CD14-positive monocyte (primary cell): ENCODE measurements at regions not wholly inside any gene's neighbourhood (a gene's known extent, or its start where the extent isn't known, plus 50 kb on each side); places are given as distances from the start of the nearest gene placed in this dataset.

Experiments
- DNase-seq, 3 donors: peaks; one replicate each; pipeline ENCODE4 v3.0.0-alpha.2; 2011 to 2022
- H2AFZ ChIP-seq: 2 replicates; pipeline ENCODE4 v1.6.0; 2012; ENCODE audit warnings: mild to moderate bottlenecking, low read depth, low read length, inconsistent platforms; ENCODE audit not compliant: insufficient read depth, poor library complexity, severe bottlenecking
- H3K27ac ChIP-seq, 2 donors: 1 replicate in 1 of 2; 2 replicates in 1 of 2; pipeline ENCODE4 v1.5.1; 2012 to 2013; ENCODE audit warnings: low read length in 2 of 2, control low read depth in 1 of 2, inconsistent platforms in 1 of 2, low read depth in 1 of 2, mild to moderate bottlenecking in 1 of 2
- H3K27me3 ChIP-seq, 2 donors: one replicate each; pipeline versions ENCODE4 v1.6.0 to v1.6.1; 2011 to 2013; ENCODE audit warnings: low read length in 2 of 2; ENCODE audit not compliant: control insufficient read depth in 2 of 2, insufficient read depth in 2 of 2
- H3K36me3 ChIP-seq, 2 donors: replicated peaks in 1 of 2; 1 replicate in 1 of 2; 2 replicates in 1 of 2; pipeline versions ENCODE4 v1.5.1 to v1.6.1; 2012 to 2013; ENCODE audit warnings: low read length in 2 of 2, control low read depth in 1 of 2, inconsistent platforms in 1 of 2, mild to moderate bottlenecking in 1 of 2; ENCODE audit not compliant: insufficient read depth in 2 of 2, control insufficient read depth in 1 of 2
- H3K4me1 ChIP-seq, 2 donors: 1 replicate in 1 of 2; 2 replicates in 1 of 2; pipeline versions ENCODE4 v1.5.1 to v1.6.1; 2012 to 2013; ENCODE audit warnings: low read length in 2 of 2, control low read depth in 1 of 2, inconsistent platforms in 1 of 2, mild to moderate bottlenecking in 1 of 2, moderate library complexity in 1 of 2; ENCODE audit not compliant: insufficient read depth in 2 of 2, control insufficient read depth in 1 of 2
- H3K4me2 ChIP-seq: replicated peaks from 2 replicates; pipeline ENCODE3; 2012; ENCODE audit warnings: low read length, moderate library complexity, mild to moderate bottlenecking; ENCODE audit not compliant: poor library complexity, severe bottlenecking; ENCODE audit errors: extremely low read depth
- H3K4me3 ChIP-seq, 3 experiments: fragments of 200-600 bp in 1 of 3; sonication (generic) in 1 of 3; replicated peaks in 1 of 3; 1 replicate in 2 of 3; 2 replicates in 1 of 3; pipeline ENCODE4 v1.5.1; 2011 to 2013; ENCODE audit warnings: low read length in 3 of 3, mild to moderate bottlenecking in 3 of 3, control low read depth in 2 of 3, low read depth in 2 of 3, inconsistent platforms in 1 of 3, moderate library complexity in 1 of 3
- H3K79me2 ChIP-seq: 2 replicates; pipeline ENCODE4 v1.6.0; 2012; ENCODE audit warnings: mild to moderate bottlenecking, control low read depth, inconsistent platforms, low read length, moderate library complexity; ENCODE audit not compliant: insufficient read depth
- H3K9ac ChIP-seq: 2 replicates; pipeline ENCODE4 v1.6.0; 2017; ENCODE audit warnings: low read length, mild to moderate bottlenecking; ENCODE audit not compliant: insufficient read depth, poor library complexity, severe bottlenecking
- H3K9me3 ChIP-seq, 2 donors: replicated peaks in 1 of 2; 1 replicate in 1 of 2; 2 replicates in 1 of 2; pipeline versions ENCODE4 v1.5.1 to v1.6.1; 2012 to 2013; ENCODE audit warnings: low read length in 2 of 2, control low read depth in 1 of 2; ENCODE audit not compliant: control insufficient read depth in 1 of 2, insufficient read depth in 1 of 2
- H4K20me1 ChIP-seq: 2 replicates; pipeline ENCODE4 v1.6.0; 2012; ENCODE audit warnings: mild to moderate bottlenecking, low read length, control low read depth, moderate library complexity; ENCODE audit not compliant: insufficient read depth
- H3K27ac Mint-ChIP-seq, 7 donors: one replicate each; pipeline ENCODE4 v1.8.0; 2020; ENCODE audit warnings: mild to moderate bottlenecking in 7 of 7, mixed read lengths in 7 of 7, moderate library complexity in 6 of 7, inconsistent platforms in 2 of 7
- H3K27me3 Mint-ChIP-seq, 3 donors: one replicate each; pipeline ENCODE4 v1.8.0; 2021 to 2022; ENCODE audit warnings: low read depth in 3 of 3, mild to moderate bottlenecking in 3 of 3, mixed read lengths in 3 of 3, moderate library complexity in 3 of 3, inconsistent platforms in 1 of 3
- H3K36me3 Mint-ChIP-seq, 2 donors: one replicate each; pipeline ENCODE4 v1.8.0; 2020; ENCODE audit warnings: mixed read lengths in 2 of 2, inconsistent platforms in 1 of 2, mild to moderate bottlenecking in 1 of 2
- H3K4me1 Mint-ChIP-seq: one replicate; pipeline ENCODE4 v1.8.0; 2020; ENCODE audit warnings: mild to moderate bottlenecking, mixed read lengths
- H3K4me3 Mint-ChIP-seq, 2 donors: one replicate each; pipeline ENCODE4 v1.8.0; 2020; ENCODE audit warnings: mild to moderate bottlenecking in 2 of 2, mixed read lengths in 2 of 2, moderate library complexity in 1 of 2
- H3K9me3 Mint-ChIP-seq, 7 donors: one replicate each; pipeline ENCODE4 v1.8.0; 2020 to 2022; ENCODE audit warnings: mixed read lengths in 7 of 7, mild to moderate bottlenecking in 6 of 7, moderate library complexity in 6 of 7, inconsistent platforms in 2 of 7
- CTCF ChIP-seq: fragments of 200-600 bp; IDR thresholded peaks from one replicate; pipeline ENCODE4 v1.8.0; 2022; ENCODE audit warnings: antibody characterized with exemption, mild to moderate bottlenecking
- WGBS: methylation state at CpG from one replicate; pipeline ENCODE4 v1.1.5; 2013; ENCODE audit warnings: missing lambda C conversion rate; ENCODE audit not compliant: insufficient coverage; 5-methylcytosine and 5-hydroxymethylcytosine counted together
- intact Hi-C, 2 donors: fragments of 100-400 bp; cut with micrococcal nuclease; formaldehyde crosslinking; loops; one replicate each; pipeline versions ENCODE4 v1.15.0 to v1.15.1; 2023

DNA sequence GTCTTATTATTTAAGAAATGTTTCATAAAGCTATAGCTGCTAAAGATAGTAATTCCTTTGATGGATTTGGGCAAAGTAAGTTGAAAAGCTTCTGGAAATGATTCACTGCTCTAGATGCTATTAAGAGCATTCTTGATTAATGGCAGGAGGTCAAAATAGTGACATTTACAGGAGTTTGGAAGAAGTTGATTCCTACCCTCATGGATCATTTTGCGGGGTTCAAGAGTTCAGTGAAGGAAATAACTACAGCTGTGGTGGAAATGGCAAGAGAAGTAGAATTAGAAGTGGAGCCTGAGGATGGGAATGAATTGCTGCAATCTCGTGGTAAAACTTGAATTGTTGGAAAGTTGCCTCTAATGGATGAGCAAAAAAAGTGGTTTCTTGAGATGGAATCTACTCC is 316.1 kb downstream of the UTRN start:
- H3K4me1 Mint-ChIP-seq = peaks cover under 1% of the 10 kb centered on the region
- no peak overlapping the region for H3K27ac Mint-ChIP-seq
- H3K36me3 ChIP-seq = peaks cover 0 to 13% of the 10 kb centered on the region in 2 donors
- no peaks in the 10 kb centered on the region for H4K20me1 ChIP-seq
- no peak overlapping the region for H2AFZ ChIP-seq
- no peak overlapping the region for H3K9ac ChIP-seq
- H3K4me3 ChIP-seq = no peak overlapping the region
- no peak for TF ChIP-seq CTCF
- H3K79me2 ChIP-seq = peaks cover under 1% of the 10 kb centered on the region
- no peaks in the 10 kb centered on the region for H3K9me3 ChIP-seq
- H3K27me3 Mint-ChIP-seq = no peaks in the 10 kb centered on the region
- H3K4me2 ChIP-seq = no peak overlapping the region
- H3K4me1 ChIP-seq = peaks cover under 1 to 1% of the 10 kb centered on the region in 2 donors
- WGBS = 100% methylated on average over 1 of the region's 2 CpGs
- no peak for DNase-seq
- peaks cover 12% of the 10 kb centered on the region in 2 donors for H3K36me3 Mint-ChIP-seq
- H3K27me3 ChIP-seq = no peaks in the 10 kb centered on the region
- no peak overlapping the region for H3K4me3 Mint-ChIP-seq
- peaks cover 0 to 9% (median 1%) of the 10 kb centered on the region in 7 donors for H3K9me3 Mint-ChIP-seq
- intact Hi-C loops = no loop called here
- H3K27ac ChIP-seq = no peak overlapping the region

GRCh38 chr6:144602523-144603180 is 317.5 kb downstream of the UTRN start:
- Mint-ChIP-seq H3K27me3 (no peaks in the 10 kb centered on the region), H3K4me1 (peaks cover 6% of the 10 kb centered on the region), H3K27ac (peak overlapping the region in 1 of 7 donors; percentile 78), H3K9me3 (peaks cover 0 to 9% (median 1%) of the 10 kb centered on the region in 7 donors), H3K4me3 (no peak overlapping the region), H3K36me3 (peaks cover 17 to 19% of the 10 kb centered on the region in 2 donors)
- no peaks in the 10 kb centered on the region for H3K9me3 ChIP-seq
- H3K9ac ChIP-seq = no peak overlapping the region
- TF ChIP-seq CTCF = no peak
- H3K4me3 ChIP-seq = no peak overlapping the region
- no peaks in the 10 kb centered on the region for H3K79me2 ChIP-seq
- WGBS = no CpG with 5 or more reads among the region's 3 CpGs
- H3K4me2 ChIP-seq = no peak overlapping the region
- intact Hi-C loops = no loop called here
- peaks cover 0 to 13% of the 10 kb centered on the region in 2 donors for H3K36me3 ChIP-seq
- H3K27ac ChIP-seq = no peak overlapping the region
- H4K20me1 ChIP-seq = no peaks in the 10 kb centered on the region
- H3K27me3 ChIP-seq = no peaks in the 10 kb centered on the region
- no peak for DNase-seq
- peaks cover 1 to 3% of the 10 kb centered on the region in 2 donors for H3K4me1 ChIP-seq
- no peak overlapping the region for H2AFZ ChIP-seq
